Choroid plexus epithelial cell (primary cell): ENCODE measurements at regions not wholly inside any gene's neighbourhood (a gene's known extent, or its start where the extent isn't known, plus 50 kb on each side); places are given as distances from the start of the nearest gene placed in this dataset.
A peak's percentile ranks its signal among the peaks of the same experiment; 100 is the strongest.

Experiments
- DNase-seq: peaks from one replicate; pipeline ENCODE4 v3.0.0-alpha.2; 2010; ENCODE audit warnings: low read depth
- H3K4me3 ChIP-seq: 2 replicates; pipeline ENCODE4 v1.5.1; 2011; ENCODE audit warnings: low read depth, mild to moderate bottlenecking, control low read depth, low read length, moderate library complexity
- CTCF ChIP-seq: conservative IDR thresholded peaks from 2 replicates; pipeline ENCODE4 v1.5.1; 2011; ENCODE audit warnings: low read depth, mild to moderate bottlenecking, control low read depth, inconsistent platforms, low read length, moderate library complexity

DNA sequence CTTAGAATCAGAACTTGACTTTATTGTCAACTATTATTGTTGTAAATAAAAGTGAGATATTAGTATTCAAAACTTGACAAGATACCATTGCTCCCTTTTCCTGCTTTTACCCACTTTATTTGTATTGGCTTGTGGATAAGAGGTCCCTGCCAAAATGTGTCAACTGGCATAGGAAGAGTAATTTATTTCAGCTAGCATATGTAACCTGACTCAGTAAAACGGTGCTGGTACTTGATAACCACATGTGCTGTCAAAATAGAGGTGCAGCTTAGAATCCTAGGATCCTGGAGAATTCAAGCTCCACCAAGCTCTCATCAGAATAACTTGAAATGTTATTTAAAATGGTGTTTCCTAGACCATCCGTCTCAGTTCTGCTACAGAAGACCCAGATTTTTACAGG lies 90.2 kb upstream of the TGFBR2 start:
- no peak for DNase-seq
- no peak overlapping the region for H3K4me3 ChIP-seq
- TF ChIP-seq CTCF, result no peak

GRCh38 chr3:30518181-30518864 lies 88.1 kb upstream of the TGFBR2 start:
- peak; percentile 78 for DNase-seq
- H3K4me3 ChIP-seq, result no peak overlapping the region
- peak; percentile 48 for TF ChIP-seq CTCF

GRCh38 chr3:30518872-30519271 lies 87.5 kb upstream of the TGFBR2 start:
- no peak for TF ChIP-seq CTCF
- DNase-seq, result no peak
- no peak overlapping the region for H3K4me3 ChIP-seq

GRCh38 chr3:30520699-30521098 lies 85.7 kb upstream of the TGFBR2 start:
- TF ChIP-seq CTCF, result no peak
- no peak for DNase-seq
- no peak overlapping the region for H3K4me3 ChIP-seq

DNA sequence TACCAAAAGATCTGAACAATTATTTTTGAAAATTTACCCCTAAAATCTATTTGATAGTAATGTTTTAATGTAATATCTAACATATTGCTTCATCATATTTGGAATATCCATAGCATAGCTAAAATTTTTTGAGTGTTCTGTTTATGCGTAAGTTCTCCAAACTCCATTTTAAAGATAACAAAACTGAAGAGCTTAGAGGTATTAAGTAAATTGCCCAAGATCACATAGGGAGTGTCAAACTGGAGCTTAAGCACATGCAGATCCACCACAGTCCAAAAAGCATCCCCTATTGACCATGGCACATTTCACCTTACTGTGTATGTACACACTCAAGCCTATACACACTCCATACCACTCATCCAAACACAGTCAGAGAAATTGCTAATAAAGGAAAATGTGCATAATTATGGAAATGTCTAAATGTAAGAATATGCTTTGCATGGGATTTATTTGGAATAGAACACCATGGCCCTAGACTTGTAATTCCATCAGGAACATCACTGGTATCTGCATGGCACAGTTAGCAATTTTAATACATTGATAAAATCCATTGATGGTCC lies 85.2 kb upstream of the TGFBR2 start:
- TF ChIP-seq CTCF, result no peak
- H3K4me3 ChIP-seq, result no peak overlapping the region
- DNase-seq, result no peak

GRCh38 chr3:30522476-30522875 lies 83.9 kb upstream of the TGFBR2 start:
- H3K4me3 ChIP-seq, result no peak overlapping the region
- no peak for DNase-seq
- no peak for TF ChIP-seq CTCF

DNA sequence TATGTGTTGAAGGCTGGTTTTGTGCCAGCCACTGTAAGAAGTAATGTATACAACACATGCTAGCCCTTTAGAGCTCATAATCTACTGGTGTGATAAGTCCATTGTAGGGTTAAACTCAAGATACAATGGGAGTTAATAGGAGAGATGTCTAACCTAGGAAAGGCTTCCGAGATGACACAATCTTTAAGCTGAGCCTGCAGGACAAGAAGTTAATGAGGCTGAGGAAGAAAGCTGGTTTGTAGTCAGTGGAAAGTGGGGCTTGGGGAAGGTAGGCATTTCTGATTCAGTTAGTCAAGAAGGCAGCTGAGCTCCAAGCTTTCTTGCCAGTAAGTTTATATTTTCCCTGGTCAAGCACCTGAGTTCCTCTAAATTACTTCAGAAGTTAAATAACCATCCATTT lies 83.0 kb upstream of the TGFBR2 start:
- no peak for TF ChIP-seq CTCF
- H3K4me3 ChIP-seq, result no peak overlapping the region
- DNase-seq, result no peak
